Embryonic facial prominence (tissue), 1 donor: ENCODE measurements at regions not wholly inside any gene's neighbourhood (a gene's known extent, or its start where the extent isn't known, plus 50 kb on each side); places are given as distances from the start of the nearest gene placed in this dataset.
"Not testable (repeated sequence)": the region's sequence is repeated elsewhere in the genome, so short reads cannot be mapped to it uniquely, and the experiment has no call there.

Experiments used
- DNase-seq: peaks from one replicate; pipeline ENCODE4 v3.0.0-alpha.2; 2016; ENCODE audit errors: extremely low spot score

DNA sequence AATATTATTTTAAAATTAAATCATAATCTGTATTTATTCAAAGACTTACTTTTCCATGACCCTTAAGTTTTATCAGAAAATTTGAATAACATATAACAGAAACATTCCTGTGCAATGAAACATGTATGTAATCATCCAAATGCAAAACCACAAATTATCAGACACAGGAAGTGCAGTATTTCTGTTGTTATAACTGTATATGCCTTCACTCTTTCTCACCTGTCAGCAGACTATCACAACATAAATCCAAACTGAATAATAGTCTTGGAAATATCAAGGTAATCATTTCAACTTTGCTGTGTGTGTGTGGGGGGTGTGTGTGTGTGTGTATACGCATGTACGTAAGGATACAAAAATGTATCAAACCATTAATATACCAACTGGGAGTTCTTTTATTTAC is 285.9 kb downstream of the SLC7A11 start:
- no peak for DNase-seq

DNA sequence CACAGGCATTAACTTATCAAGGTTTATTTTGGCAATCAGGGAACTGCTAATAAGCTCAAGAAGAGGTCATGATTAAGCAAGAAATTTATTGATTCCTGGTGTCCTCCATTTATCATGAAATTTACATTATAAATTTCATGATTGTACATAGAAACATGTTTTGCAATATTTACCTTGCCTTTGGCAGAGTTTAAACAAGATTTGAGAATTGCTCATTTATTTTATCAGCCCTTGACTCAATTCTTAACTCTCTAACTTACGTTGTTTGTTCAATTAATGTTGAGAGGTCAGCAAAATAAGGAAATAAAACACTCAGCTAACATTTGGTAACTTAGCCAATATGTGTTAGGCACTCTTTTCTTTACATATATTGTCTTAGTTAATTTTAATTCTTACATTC is 286.6 kb downstream of the SLC7A11 start:
- DNase-seq, result no peak

DNA sequence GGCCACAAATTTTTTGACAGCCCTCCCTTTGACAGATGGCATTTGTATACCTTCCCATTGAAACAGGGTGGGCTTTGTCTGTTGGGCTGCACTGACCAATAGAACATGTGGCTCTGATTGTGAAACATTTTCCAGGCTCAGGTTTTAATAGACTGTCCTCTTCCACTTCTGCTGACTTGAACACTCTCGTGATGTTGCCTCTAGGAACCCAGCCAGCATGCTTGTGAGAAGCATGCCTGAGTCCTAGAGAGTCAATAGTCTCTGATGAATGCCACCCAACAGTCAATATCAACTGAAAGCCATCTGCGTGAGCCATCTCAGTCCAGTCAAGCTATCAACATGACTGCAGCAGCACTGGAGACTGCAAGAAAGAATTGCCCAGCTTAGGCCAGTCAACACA is 290.0 kb downstream of the SLC7A11 start:
- DNase-seq, result no peak

GRCh38 chr4:137950286-137950685 is 291.9 kb downstream of the SLC7A11 start:
- DNase-seq, result no peak

- no peak for DNase-seq
Observed at GRCh38 chr4:137949746-137950145, 292.4 kb downstream of the SLC7A11 start.

DNA sequence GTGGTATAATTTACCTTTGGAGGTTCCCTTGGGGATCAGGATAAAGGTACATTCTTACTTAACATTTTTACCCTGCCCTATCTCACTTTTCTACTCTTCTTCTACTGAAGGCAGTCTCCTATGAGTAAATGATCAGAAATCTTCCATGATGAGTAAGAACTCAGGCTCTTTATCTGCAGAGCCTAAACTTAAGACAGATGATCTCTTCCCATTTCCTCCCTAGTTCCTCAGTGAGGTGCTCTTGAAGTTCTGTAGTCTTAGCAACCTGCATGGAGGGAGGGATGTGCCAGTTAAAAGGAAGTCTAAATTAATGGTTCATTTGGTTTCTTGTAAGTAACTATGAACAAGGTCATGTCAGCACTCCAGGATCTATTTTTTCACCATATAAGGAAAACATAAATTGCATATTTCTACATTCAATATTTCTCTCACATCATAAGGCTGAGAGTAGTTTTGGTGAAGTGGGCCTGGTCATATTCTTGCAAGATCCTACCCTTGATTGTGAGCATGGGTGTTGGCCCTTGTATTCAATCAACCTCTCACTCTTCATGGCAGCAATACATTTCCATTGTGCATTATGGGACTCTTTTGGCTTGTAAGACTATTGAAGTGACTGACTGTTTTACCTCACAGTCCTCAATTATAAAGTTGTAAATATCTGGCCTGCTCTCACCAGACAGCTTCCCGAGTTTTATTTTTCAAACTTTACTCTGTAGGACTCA is 295.5 kb downstream of the SLC7A11 start:
- DNase-seq, result no peak

GRCh38 chr4:137942815-137943214 is 299.3 kb downstream of the SLC7A11 start:
- not testable (repeated sequence) for DNase-seq

GRCh38 chr4:137942015-137942515 is 300.1 kb downstream of the SLC7A11 start:
- DNase-seq, result not testable (repeated sequence)

- no peak for DNase-seq
Observed at GRCh38 chr4:137934911-137935310, 307.2 kb downstream of the SLC7A11 start.

DNA sequence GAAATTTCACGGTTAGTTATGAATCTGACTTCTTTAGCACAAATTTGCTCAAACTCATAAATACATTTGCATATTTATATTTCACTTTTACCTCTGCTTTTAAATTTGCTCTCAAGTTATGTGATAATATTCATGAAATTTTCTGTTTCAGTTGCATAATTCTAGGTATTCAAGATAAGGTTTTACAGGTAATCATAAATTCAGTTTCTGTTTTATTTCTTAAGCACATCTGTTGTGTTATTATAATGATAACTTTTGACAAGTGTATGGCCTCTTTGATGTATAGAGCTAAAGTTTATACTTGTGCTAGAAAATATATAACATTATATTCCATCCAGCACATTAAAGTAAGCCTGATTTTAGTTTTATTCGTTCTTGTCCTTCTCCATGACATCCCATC is 308.1 kb downstream of the SLC7A11 start:
- no peak for DNase-seq

- DNase-seq, result no peak
Observed at GRCh38 chr4:137927972-137928371, 314.2 kb downstream of the SLC7A11 start.

DNA sequence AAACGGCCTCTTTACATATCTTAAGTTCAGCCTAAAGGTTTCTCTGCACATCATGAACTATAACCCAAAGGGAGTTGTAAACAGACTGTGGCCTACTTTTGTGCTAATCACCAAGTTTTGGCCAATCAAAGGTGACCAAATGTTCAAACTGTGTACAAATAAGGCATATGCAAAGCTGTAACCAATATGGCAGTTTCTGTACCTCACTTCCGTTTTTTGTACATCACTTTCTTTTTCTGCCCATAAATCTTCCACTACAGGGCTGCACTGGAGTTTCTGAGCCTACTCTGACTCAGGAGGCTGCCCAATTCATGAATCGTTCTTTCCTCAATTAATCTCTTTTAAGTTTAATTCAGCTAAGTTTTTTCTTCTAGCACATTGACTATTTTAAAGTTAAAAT is 318.7 kb downstream of the SLC7A11 start:
- DNase-seq, result no peak

DNA sequence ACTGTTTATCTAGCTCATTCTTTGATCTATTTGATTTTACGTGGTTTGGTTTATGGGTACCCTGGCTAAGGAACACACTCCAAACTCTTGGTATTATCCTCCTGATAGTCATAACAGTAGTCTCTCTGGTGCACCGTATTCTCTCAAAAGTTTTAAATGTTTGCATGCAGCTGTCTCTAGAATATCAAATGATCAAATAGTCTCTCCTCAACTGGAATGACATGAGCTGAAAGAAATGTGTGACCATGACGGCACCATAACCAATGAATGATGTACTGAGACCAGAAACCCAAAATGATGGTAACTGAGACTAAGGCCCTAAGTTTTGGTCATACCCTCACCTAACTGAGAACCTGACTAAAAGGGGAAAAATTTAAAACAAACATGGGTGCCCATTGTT is 319.4 kb downstream of the SLC7A11 start:
- no peak for DNase-seq

GRCh38 chr4:137909529-137910309 is 332.4 kb downstream of the SLC7A11 start:
- DNase-seq, result no peak

DNA sequence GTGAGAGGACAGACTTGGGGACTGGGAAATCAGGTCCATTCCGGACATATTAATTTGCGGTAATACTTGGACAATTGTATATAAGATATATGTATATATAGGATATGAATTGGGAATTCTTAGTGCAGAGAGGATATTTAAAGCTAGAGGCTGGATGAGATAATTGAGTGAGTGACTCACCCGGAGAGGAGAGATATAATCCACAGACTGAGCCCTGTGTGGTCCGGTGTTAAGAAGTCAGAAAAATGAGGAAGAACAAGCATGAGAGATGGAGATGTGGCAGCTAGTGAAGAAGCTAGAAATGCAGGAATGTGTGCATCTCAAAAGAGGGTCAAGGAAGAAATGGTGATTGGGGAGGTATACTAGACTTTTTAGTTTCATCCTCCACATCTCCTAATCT is 336.2 kb downstream of the SLC7A11 start:
- DNase-seq, result no peak

DNA sequence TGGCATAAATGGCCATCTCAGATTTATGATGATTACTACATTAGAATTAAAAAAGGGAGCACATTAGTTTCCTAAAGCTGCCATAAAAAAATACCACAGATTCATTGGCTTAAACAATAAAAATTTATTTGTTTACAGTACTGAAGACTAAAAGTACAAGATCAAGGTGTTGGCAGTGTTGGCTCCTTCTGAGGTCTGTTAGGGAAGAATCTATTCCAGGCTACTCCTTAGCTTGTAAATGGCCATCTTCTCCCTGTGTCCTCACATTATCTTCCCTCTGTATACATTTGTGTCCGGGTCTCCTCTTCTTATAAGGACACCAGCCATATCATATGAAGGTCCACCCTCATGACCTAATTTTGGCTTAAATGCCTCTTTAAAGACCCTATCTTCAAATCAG is 341.0 kb downstream of the SLC7A11 start:
- DNase-seq, result no peak

DNA sequence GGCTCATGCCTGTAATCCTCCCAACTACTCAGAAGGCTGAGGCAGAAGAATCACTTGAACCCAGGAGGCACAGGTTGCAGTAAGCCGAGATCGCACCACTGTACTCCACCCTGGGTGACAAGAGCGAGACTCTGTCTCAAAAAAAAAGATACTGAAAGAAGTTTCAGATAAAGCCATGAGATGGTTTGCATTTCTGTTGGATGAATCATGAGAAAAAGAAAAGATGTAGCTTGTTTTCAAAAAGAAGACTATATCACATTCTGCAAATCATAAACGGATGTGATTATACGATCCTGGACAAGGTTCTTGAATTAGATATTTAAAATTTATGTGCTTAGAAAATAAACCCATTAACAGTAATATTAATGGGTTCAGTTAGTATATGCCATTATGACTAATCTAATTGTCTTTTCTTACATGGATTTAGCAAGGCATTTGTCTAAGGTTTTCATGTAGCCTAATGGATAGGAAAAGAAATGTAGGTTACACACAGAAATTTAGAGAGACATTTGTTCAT is 345.9 kb downstream of the SLC7A11 start:
- no peak for DNase-seq

DNA sequence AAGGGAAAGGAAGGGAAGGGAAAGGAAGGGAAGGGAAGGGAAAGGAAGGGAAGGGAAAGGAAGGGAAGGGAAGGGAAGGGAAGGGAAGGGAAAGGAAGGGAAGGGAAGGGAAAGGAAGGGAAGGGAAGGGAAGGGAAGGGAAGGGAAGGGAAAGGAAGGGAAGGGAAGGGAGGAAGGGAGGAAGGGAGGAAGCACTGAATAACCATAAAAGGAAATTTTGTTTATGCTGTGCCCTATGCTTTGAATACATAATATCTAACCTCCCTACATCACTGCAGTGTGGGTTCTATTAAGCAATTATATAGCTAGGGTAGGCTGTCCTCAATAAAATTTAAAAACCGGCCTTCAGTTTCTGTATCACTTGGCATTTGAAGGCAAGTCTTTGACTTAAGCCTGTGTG is 346.6 kb downstream of the SLC7A11 start:
- not testable (repeated sequence) for DNase-seq

- no peak for DNase-seq
Observed at GRCh38 chr4:137892134-137892533, 350.0 kb downstream of the SLC7A11 start.

DNA sequence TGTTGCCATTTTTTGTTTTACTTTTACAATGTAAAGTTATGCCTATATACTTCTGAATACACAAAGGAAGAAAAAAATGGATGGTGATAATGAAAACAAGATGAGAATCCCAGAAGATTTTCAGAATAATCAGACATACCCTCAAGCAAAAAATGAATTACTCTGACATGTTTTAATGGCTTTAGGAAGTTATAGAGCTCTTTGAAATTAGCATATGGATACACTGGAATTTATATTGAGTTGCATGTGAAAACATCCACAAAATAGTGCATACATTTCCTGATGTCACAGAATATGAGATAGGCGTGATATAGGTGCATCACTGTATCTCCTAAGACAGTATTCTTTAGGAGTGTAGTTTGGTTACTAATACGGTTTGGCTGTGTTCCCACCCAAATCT is 351.3 kb downstream of the SLC7A11 start:
- no peak for DNase-seq

DNA sequence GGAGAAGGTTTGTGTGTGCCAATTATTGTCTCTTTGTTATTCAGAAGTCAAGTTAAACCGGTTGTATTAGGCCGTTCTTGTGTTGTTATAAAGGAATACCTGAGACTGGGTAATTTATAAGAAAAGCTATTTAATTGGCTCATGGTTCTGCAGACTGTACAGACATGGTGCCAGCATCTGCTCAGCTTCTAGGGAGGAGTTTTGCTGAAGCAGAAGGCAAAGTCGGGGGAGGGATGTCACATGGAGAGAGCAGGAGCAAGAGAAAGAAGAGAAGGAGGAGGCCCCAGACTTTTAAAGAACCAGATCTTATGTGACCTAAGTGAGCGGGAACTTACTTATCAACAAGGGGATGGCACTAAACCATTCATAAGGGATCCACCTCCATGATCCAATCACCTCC is 349.3 kb upstream of the PCDH18 start:
- DNase-seq, result no peak

DNA sequence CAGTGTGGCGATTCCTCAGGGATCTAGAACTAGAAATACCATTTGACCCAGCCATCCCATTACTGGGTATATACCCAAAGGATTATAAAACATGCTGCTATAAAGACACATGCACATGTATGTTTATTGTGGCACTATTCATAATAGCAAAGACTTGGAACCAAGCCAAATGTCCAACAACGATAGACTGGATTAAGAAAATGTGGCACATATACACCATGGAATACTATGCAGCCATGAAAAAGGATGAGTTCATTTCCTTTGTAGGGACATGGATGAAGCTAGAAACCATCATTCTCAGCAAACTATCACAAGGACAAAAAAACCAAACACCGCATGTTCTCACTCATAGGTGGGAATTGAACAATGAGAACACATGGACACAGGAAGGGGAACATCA is 335.8 kb upstream of the PCDH18 start:
- not testable (repeated sequence) for DNase-seq

DNA sequence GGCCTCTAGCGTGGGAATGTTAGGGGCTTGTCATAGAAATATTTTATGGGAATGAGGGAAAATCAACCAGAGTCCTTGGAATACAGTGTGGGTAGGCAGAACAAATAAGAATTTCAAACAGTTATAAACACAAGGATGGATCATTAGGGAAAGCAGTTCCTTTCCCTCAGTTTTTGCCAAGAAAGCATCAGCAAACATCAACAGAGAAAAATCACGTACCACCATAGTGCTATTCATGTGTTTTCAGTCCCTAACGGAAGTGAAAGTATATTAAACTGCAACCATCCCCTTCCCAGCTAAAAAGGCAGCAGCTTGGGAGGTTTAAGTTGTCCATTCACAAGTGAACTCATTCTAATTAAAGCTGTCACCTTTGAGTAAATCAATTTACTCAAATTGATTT is 334.4 kb upstream of the PCDH18 start:
- DNase-seq, result no peak
